Activated T-helper 1 cell treated with anti-CD3 and anti-CD28 coated beads, Interleukin-12 subunit alpha, Interleukin-12 subunit beta, Interleukin-2, Interleukin-4 antibody, amounts not matched to agents 30 ng/mL and 10 ng/mL and 1 ng/mL, durations not matched to agents 14 hours and 24 hours and 36 hours (primary cell): ENCODE measurements at regions not wholly inside any gene's neighbourhood (a gene's known extent, or its start where the extent isn't known, plus 50 kb on each side); places are given as distances from the start of the nearest gene placed in this dataset.
"Not testable (repeated sequence)": the region's sequence is repeated elsewhere in the genome, so short reads cannot be mapped to it uniquely, and the experiment has no call there.

ENCODE experiments used
- DNase-seq: peaks from one replicate; pipeline ENCODE4 v3.0.0; 2021; ENCODE audit warnings: low spot score
- H3K27ac Mint-ChIP-seq: one replicate; pipeline ENCODE4 v1.8.0; 2021; ENCODE audit warnings: mild to moderate bottlenecking, mixed read lengths
- H3K27me3 Mint-ChIP-seq: one replicate; pipeline ENCODE4 v1.8.0; 2022; ENCODE audit warnings: mild to moderate bottlenecking, moderate library complexity, mixed read lengths; ENCODE audit not compliant: insufficient read depth
- H3K36me3 Mint-ChIP-seq: one replicate; pipeline ENCODE4 v1.8.0; 2021; ENCODE audit warnings: low read depth, mixed read lengths
- H3K4me1 Mint-ChIP-seq: one replicate; pipeline ENCODE4 v1.8.0; 2021; ENCODE audit warnings: low read depth, mixed read lengths
- H3K4me3 Mint-ChIP-seq: one replicate; pipeline ENCODE4 v1.8.0; 2021; ENCODE audit warnings: mild to moderate bottlenecking, moderate library complexity, mixed read lengths
- H3K9me3 Mint-ChIP-seq: one replicate; pipeline ENCODE4 v1.8.0; 2021; ENCODE audit warnings: mixed read lengths
- intact Hi-C: fragments of 100-400 bp; cut with micrococcal nuclease; formaldehyde crosslinking; loops from one replicate; pipeline ENCODE4 v1.15.1; 2024

DNA sequence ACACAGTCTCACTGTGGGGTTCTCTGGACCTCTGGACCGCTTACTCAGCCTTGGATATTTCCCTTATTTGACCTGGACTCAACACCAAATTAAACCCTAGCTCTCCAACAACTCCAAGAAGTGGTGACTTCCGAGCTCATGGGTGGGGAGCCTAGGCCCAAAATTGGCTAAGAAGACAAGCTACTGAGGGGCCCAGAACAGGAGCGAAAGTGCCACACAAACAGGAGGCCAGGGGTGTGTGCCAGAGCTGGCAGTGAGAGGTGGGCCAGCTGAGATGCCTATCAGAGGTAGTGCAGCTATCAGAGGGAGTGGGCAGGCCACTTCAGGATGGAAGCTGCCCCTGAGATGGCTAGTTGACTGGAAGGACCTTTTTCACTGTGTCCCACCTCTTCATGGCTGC, 151.1 kb upstream of the PRR20G start:
- no peak for DNase-seq
- Mint-ChIP-seq H3K4me3 (no peak overlapping the region), H3K27ac (no peak overlapping the region), H3K4me1 (no peaks in the 10 kb centered on the region), H3K36me3 (no peaks in the 10 kb centered on the region), H3K27me3 (no peaks in the 10 kb centered on the region), H3K9me3 (no peaks in the 10 kb centered on the region)
- intact Hi-C loops: no loop called here

DNA sequence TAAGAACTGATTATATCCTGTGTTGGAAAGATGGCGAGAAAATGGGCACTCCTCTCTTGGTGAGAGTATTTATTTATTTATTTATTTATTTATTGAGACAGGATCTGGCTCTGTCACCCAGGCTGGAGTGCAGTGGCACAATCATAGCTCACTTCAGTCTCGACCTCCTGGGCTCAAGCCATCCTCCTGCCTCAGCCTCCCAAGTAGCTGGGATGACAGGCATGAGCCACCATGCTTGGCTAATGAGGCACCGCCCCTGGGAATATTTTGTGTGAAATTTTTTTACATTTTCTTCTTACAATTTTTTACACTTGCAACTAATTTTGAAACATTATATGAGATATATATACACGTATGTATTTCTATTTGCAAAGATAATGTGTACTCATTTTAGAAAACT, 150.5 kb upstream of the PRR20G start:
- H3K36me3 Mint-ChIP-seq: no peaks in the 10 kb centered on the region
- H3K27ac Mint-ChIP-seq: no peak overlapping the region
- intact Hi-C loops: no loop called here
- no peaks in the 10 kb centered on the region for H3K4me1 Mint-ChIP-seq
- H3K27me3 Mint-ChIP-seq: no peaks in the 10 kb centered on the region
- DNase-seq: no peak
- H3K4me3 Mint-ChIP-seq: no peak overlapping the region
- H3K9me3 Mint-ChIP-seq: no peaks in the 10 kb centered on the region

DNA sequence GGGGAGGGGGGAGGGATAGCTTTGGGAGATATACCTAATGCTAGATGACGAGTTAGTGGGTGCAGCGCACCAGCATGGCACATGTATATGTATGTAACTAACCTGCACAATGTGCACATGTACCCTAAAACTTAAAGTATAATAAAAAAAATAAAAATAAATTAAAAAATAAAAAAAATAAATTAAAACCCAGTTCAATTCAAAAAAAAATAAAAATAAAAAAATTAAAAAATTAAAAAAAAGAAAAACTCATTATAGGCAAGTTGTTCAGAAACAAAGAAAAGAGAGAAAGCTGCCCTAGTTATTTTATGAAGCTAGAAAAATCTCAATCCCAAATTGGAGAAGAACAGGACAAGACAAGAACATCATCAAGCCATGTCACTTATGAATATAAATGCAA, 147.5 kb upstream of the PRR20G start:
- H3K36me3 Mint-ChIP-seq, H3K4me3 Mint-ChIP-seq, H3K27me3 Mint-ChIP-seq, H3K27ac Mint-ChIP-seq, H3K9me3 Mint-ChIP-seq, intact Hi-C loops, DNase-seq, H3K4me1 Mint-ChIP-seq: not testable (repeated sequence)

- intact Hi-C loops: no loop called here
- no peaks in the 10 kb centered on the region for H3K9me3 Mint-ChIP-seq
Observed at GRCh38 chr3:127431066-127431465, 143.2 kb upstream of the PRR20G start.

GRCh38 chr3:127428344-127428997, 140.6 kb upstream of the PRR20G start:
- DNase-seq: no peak
- Mint-ChIP-seq H3K27ac (no peak overlapping the region), H3K36me3 (no peaks in the 10 kb centered on the region), H3K27me3 (peaks cover 12% of the 10 kb centered on the region), H3K4me3 (no peak overlapping the region), H3K4me1 (no peaks in the 10 kb centered on the region), H3K9me3 (no peaks in the 10 kb centered on the region)
- intact Hi-C loops: no loop called here

More at GRCh38 chr3:127431066-127431465, 143.2 kb upstream of the PRR20G start:
- Mint-ChIP-seq H3K4me1 (no peaks in the 10 kb centered on the region), H3K27ac (no peak overlapping the region), H3K27me3 (peaks cover 6% of the 10 kb centered on the region), H3K36me3 (no peaks in the 10 kb centered on the region), H3K4me3 (no peak overlapping the region)
- DNase-seq: no peak

GRCh38 chr3:127427666-127428065, 139.8 kb upstream of the PRR20G start:
- no peaks in the 10 kb centered on the region for H3K4me1 Mint-ChIP-seq
- DNase-seq: no peak
- H3K27ac Mint-ChIP-seq: no peak overlapping the region
- peaks cover 12% of the 10 kb centered on the region for H3K27me3 Mint-ChIP-seq
- no peaks in the 10 kb centered on the region for H3K9me3 Mint-ChIP-seq
- intact Hi-C loops: no loop called here
- no peaks in the 10 kb centered on the region for H3K36me3 Mint-ChIP-seq
- H3K4me3 Mint-ChIP-seq: no peak overlapping the region

DNA sequence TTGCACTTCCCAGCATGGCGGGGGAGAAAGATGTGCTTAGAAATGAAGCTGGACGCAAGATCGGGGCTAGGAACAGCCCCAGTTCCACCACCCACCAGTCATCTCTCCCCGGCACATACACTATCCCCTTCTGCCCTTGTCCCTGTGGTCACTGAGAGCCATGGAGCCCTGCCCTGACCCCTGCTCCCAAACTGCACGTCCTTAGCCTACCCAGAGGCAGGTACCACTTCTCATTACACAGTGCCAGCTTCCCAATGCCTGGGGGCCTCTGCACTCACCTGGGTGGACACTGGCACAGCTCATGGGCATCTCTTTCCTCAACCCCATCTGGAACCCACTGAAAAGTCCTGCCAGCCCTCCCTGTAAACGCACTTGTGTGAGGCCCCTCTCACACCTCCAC, 139.3 kb upstream of the PRR20G start:
- Mint-ChIP-seq H3K27ac (no peak overlapping the region), H3K9me3 (no peaks in the 10 kb centered on the region), H3K27me3 (peaks cover 13% of the 10 kb centered on the region), H3K4me1 (no peaks in the 10 kb centered on the region), H3K4me3 (no peak overlapping the region), H3K36me3 (no peaks in the 10 kb centered on the region)
- DNase-seq: no peak
- intact Hi-C loops: no loop called here

- intact Hi-C loops: no loop called here
- H3K4me1 Mint-ChIP-seq: no peaks in the 10 kb centered on the region
- no peak overlapping the region for H3K4me3 Mint-ChIP-seq
- peaks cover 15% of the 10 kb centered on the region for H3K27me3 Mint-ChIP-seq
- no peaks in the 10 kb centered on the region for H3K9me3 Mint-ChIP-seq
- H3K27ac Mint-ChIP-seq: no peak overlapping the region
- no peak for DNase-seq
- H3K36me3 Mint-ChIP-seq: no peaks in the 10 kb centered on the region
Observed at GRCh38 chr3:127426444-127427153, 138.8 kb upstream of the PRR20G start.

- no peak overlapping the region for H3K4me3 Mint-ChIP-seq
- H3K4me1 Mint-ChIP-seq: no peaks in the 10 kb centered on the region
- H3K9me3 Mint-ChIP-seq: no peaks in the 10 kb centered on the region
- intact Hi-C loops: no loop called here
- no peak overlapping the region for H3K27ac Mint-ChIP-seq
- no peaks in the 10 kb centered on the region for H3K36me3 Mint-ChIP-seq
- peaks cover 15% of the 10 kb centered on the region for H3K27me3 Mint-ChIP-seq
- no peak for DNase-seq
Observed at GRCh38 chr3:127425505-127426443, 137.9 kb upstream of the PRR20G start.

- Mint-ChIP-seq H3K4me1 (no peaks in the 10 kb centered on the region), H3K36me3 (no peaks in the 10 kb centered on the region), H3K27ac (no peak overlapping the region), H3K27me3 (peaks cover 15% of the 10 kb centered on the region), H3K9me3 (no peaks in the 10 kb centered on the region), H3K4me3 (no peak overlapping the region)
- intact Hi-C loops: no loop called here
- no peak for DNase-seq
Observed at GRCh38 chr3:127424766-127425504, 137.1 kb upstream of the PRR20G start.

DNA sequence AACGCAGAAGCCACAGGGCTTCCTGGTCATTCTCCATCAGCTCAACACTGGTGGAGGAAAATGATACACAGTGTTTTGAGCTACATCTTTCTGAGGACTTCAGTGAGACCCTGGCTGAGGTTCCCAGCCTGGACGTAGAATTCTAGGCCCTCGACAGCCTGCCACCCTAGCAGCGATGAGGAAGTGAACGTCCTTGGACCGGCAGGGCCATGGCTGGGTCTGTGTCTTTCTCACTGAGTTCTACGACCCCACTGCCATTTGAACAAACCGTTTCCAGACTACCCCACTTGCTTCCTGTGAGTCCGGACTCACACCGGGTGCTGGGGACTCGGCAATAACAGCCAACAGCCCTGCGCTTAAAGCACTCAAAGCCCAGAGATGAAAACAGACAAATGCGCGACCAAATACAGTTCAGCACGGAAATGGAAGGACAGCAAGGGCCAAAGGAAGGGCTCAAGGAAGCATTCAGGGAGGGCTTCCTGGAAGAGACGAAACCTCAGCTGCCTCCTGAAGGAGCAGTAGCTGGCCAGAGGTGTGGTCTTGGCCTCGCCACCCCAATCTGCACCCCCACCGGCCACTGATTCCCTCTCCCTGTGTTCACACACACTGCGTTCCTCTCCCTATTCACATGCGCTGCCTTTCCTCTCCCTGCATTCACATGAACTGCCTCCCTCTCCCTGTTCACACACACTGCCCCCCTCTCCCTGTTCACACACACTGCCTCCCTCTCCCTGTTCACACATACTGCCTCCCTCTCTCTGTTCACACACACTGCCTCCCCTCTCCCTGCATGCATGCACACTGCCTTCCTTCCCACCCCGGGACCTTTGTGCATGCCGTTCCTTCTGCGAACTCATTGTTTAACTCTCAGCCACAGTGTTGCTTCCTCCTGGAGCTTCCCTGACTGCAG, 136.3 kb upstream of the PRR20G start:
- H3K27ac Mint-ChIP-seq: no peak overlapping the region
- H3K4me3 Mint-ChIP-seq: no peak overlapping the region
- no peaks in the 10 kb centered on the region for H3K36me3 Mint-ChIP-seq
- intact Hi-C loops: no loop called here
- peaks cover 15% of the 10 kb centered on the region for H3K27me3 Mint-ChIP-seq
- H3K4me1 Mint-ChIP-seq: no peaks in the 10 kb centered on the region
- no peaks in the 10 kb centered on the region for H3K9me3 Mint-ChIP-seq
- no peak for DNase-seq
